IPS-15b (cell line): ENCODE measurements at regions not wholly inside any gene's neighbourhood (a gene's known extent, or its start where the extent isn't known, plus 50 kb on each side); places are given as distances from the start of the nearest gene placed in this dataset.
"Not testable (repeated sequence)": the region's sequence is repeated elsewhere in the genome, so short reads cannot be mapped to it uniquely, and the experiment has no call there.

Experiments used
- H3K27me3 ChIP-seq: one replicate; pipeline ENCODE4 v1.6.1; 2013; ENCODE audit warnings: low read length; ENCODE audit not compliant: control insufficient read depth, insufficient read depth
- H3K36me3 ChIP-seq: one replicate; pipeline ENCODE4 v1.6.1; 2013; ENCODE audit warnings: low read length; ENCODE audit not compliant: control insufficient read depth, insufficient read depth
- H3K4me1 ChIP-seq: one replicate; pipeline ENCODE4 v1.6.1; 2013; ENCODE audit warnings: mild to moderate bottlenecking, low read length; ENCODE audit not compliant: control insufficient read depth, insufficient read depth
- H3K4me3 ChIP-seq: one replicate; pipeline ENCODE4 v1.5.1; 2013; ENCODE audit warnings: low read depth, low read length
- H3K9ac ChIP-seq: one replicate; pipeline ENCODE4 v1.6.1; 2013; ENCODE audit warnings: low read depth, mild to moderate bottlenecking, low read length
- H3K9me3 ChIP-seq: one replicate; pipeline ENCODE4 v1.6.1; 2013; ENCODE audit warnings: mild to moderate bottlenecking, low read length; ENCODE audit not compliant: control insufficient read depth, insufficient read depth

GRCh38 chr12:32010631-32011336 is 51.6 kb downstream of the RESF1 start:
- Histone ChIP-seq H3K4me1 (no peaks in the 10 kb centered on the region), H3K27me3 (no peaks in the 10 kb centered on the region), H3K36me3 (no peaks in the 10 kb centered on the region), H3K9ac (no peak overlapping the region), H3K4me3 (no peak overlapping the region), H3K9me3 (no peaks in the 10 kb centered on the region)

GRCh38 chr12:32012249-32012785 is 53.1 kb downstream of the RESF1 start:
- no peaks in the 10 kb centered on the region for H3K4me1 ChIP-seq

GRCh38 chr12:32015036-32015435 is 55.8 kb downstream of the RESF1 start:
- Histone ChIP-seq H3K27me3 (no peaks in the 10 kb centered on the region), H3K9me3 (no peaks in the 10 kb centered on the region), H3K9ac (no peak overlapping the region), H3K36me3 (no peaks in the 10 kb centered on the region), H3K4me3 (no peak overlapping the region), H3K4me1 (no peaks in the 10 kb centered on the region)

More at GRCh38 chr12:32012249-32012785, 53.1 kb downstream of the RESF1 start:
- Histone ChIP-seq H3K36me3 (no peaks in the 10 kb centered on the region), H3K27me3 (no peaks in the 10 kb centered on the region), H3K4me3 (no peak overlapping the region), H3K9ac (no peak overlapping the region), H3K9me3 (no peaks in the 10 kb centered on the region)

GRCh38 chr12:32016680-32017482 is 57.7 kb downstream of the RESF1 start:
- Histone ChIP-seq H3K9ac (no peak overlapping the region), H3K4me1 (no peaks in the 10 kb centered on the region), H3K9me3 (no peaks in the 10 kb centered on the region), H3K27me3 (no peaks in the 10 kb centered on the region), H3K36me3 (no peaks in the 10 kb centered on the region), H3K4me3 (no peak overlapping the region)

- no peaks in the 10 kb centered on the region for H3K9me3 ChIP-seq
- H3K36me3 ChIP-seq: no peaks in the 10 kb centered on the region
- H3K4me3 ChIP-seq: no peak overlapping the region
- H3K27me3 ChIP-seq: no peaks in the 10 kb centered on the region
- peaks cover 4% of the 10 kb centered on the region for H3K4me1 ChIP-seq
- H3K9ac ChIP-seq: no peak overlapping the region
Measured at GRCh38 chr12:32021346-32021773, 62.1 kb downstream of the RESF1 start.

- not testable (repeated sequence) for H3K9me3 ChIP-seq, H3K9ac ChIP-seq, H3K4me1 ChIP-seq, H3K27me3 ChIP-seq, H3K36me3 ChIP-seq, H3K4me3 ChIP-seq
Measured at GRCh38 chr12:32022387-32022786, 63.2 kb downstream of the RESF1 start.

- H3K4me3 ChIP-seq, H3K27me3 ChIP-seq, H3K4me1 ChIP-seq, H3K36me3 ChIP-seq, H3K9ac ChIP-seq, H3K9me3 ChIP-seq: not testable (repeated sequence)
Measured at GRCh38 chr12:32023861-32024260, 64.6 kb downstream of the RESF1 start.

GRCh38 chr12:32024884-32025592 is 65.8 kb downstream of the RESF1 start:
- no peak overlapping the region for H3K9ac ChIP-seq
- H3K4me1 ChIP-seq: peaks cover 9% of the 10 kb centered on the region
- H3K27me3 ChIP-seq: no peaks in the 10 kb centered on the region
- H3K4me3 ChIP-seq: no peak overlapping the region
- no peaks in the 10 kb centered on the region for H3K9me3 ChIP-seq
- no peaks in the 10 kb centered on the region for H3K36me3 ChIP-seq

- Histone ChIP-seq H3K9ac (no peak overlapping the region), H3K36me3 (no peaks in the 10 kb centered on the region), H3K9me3 (no peaks in the 10 kb centered on the region), H3K27me3 (no peaks in the 10 kb centered on the region), H3K4me1 (peaks cover 9% of the 10 kb centered on the region), H3K4me3 (no peak overlapping the region)
Measured at GRCh38 chr12:32025906-32026305, 66.7 kb downstream of the RESF1 start.

GRCh38 chr12:32027684-32028365 is 68.6 kb downstream of the RESF1 start:
- Histone ChIP-seq H3K9me3 (no peaks in the 10 kb centered on the region), H3K27me3 (no peaks in the 10 kb centered on the region), H3K9ac (no peak overlapping the region), H3K36me3 (no peaks in the 10 kb centered on the region), H3K4me3 (no peak overlapping the region), H3K4me1 (peaks cover 9% of the 10 kb centered on the region)

GRCh38 chr12:32030151-32030550 is 70.9 kb downstream of the RESF1 start:
- Histone ChIP-seq H3K9me3 (no peaks in the 10 kb centered on the region), H3K27me3 (no peaks in the 10 kb centered on the region), H3K4me1 (peaks cover 5% of the 10 kb centered on the region), H3K36me3 (no peaks in the 10 kb centered on the region), H3K9ac (no peak overlapping the region), H3K4me3 (no peak overlapping the region)
